ENCODE measurements at regions not wholly inside any gene's neighbourhood (a gene's known extent, or its start where the extent isn't known, plus 50 kb on each side); places are given as distances from the start of the nearest gene placed in this dataset.

DNA sequence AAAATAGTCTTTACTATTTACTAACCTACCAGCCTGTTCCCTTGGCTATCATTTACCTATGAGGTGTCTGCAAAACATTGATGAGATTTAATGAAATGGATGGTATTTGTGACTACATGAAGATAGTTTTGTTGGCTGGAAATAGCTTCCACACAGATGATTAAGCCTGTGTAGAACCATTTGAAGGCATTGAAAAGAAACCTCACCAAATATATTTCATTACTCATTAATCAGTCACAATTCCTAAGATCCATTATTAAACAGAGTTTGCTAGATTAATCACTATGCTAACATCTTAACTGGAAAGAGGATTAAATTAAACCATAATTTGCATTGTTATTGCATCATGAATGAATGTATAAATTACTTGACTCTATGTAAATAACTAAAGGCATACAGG lies 560.3 kb downstream of the BMP2 start:
- TF ChIP-seq TCF12 (IDR thresholded peaks at IDR 0.05; ENCODE audit: low read depth): no peak
- TF ChIP-seq, protein P1, sequence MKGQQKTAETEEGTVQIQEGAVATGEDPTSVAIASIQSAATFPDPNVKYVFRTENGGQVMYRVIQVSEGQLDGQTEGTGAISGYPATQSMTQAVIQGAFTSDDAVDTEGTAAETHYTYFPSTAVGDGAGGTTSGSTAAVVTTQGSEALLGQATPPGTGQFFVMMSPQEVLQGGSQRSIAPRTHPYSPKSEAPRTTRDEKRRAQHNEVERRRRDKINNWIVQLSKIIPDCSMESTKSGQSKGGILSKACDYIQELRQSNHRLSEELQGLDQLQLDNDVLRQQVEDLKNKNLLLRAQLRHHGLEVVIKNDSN (IDR thresholded peaks at IDR 0.05): no peak
- TF ChIP-seq FOXM1 (IDR thresholded peaks at IDR 0.05; ENCODE audit: borderline replicate concordance, low read depth): no peak
- TF ChIP-seq, protein P2, sequence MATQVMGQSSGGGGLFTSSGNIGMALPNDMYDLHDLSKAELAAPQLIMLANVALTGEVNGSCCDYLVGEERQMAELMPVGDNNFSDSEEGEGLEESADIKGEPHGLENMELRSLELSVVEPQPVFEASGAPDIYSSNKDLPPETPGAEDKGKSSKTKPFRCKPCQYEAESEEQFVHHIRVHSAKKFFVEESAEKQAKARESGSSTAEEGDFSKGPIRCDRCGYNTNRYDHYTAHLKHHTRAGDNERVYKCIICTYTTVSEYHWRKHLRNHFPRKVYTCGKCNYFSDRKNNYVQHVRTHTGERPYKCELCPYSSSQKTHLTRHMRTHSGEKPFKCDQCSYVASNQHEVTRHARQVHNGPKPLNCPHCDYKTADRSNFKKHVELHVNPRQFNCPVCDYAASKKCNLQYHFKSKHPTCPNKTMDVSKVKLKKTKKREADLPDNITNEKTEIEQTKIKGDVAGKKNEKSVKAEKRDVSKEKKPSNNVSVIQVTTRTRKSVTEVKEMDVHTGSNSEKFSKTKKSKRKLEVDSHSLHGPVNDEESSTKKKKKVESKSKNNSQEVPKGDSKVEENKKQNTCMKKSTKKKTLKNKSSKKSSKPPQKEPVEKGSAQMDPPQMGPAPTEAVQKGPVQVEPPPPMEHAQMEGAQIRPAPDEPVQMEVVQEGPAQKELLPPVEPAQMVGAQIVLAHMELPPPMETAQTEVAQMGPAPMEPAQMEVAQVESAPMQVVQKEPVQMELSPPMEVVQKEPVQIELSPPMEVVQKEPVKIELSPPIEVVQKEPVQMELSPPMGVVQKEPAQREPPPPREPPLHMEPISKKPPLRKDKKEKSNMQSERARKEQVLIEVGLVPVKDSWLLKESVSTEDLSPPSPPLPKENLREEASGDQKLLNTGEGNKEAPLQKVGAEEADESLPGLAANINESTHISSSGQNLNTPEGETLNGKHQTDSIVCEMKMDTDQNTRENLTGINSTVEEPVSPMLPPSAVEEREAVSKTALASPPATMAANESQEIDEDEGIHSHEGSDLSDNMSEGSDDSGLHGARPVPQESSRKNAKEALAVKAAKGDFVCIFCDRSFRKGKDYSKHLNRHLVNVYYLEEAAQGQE (IDR thresholded peaks at IDR 0.05; ENCODE audit: low read depth): no peak
- TF ChIP-seq CREB1 (IDR thresholded peaks at IDR 0.05; ENCODE audit: low read depth): no peak
- TF ChIP-seq EP300 (IDR thresholded peaks at IDR 0.05; ENCODE audit: borderline replicate concordance): no peak
- TF ChIP-seq TAF1 (IDR thresholded peaks at IDR 0.05; ENCODE audit: low read depth): no peak
- no peak for TF ChIP-seq YY1 (IDR thresholded peaks at IDR 0.05; ENCODE audit: low read depth)
- TF ChIP-seq, protein P3, sequence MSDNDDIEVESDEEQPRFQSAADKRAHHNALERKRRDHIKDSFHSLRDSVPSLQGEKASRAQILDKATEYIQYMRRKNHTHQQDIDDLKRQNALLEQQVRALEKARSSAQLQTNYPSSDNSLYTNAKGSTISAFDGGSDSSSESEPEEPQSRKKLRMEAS (IDR thresholded peaks at IDR 0.05): no peak
- no peak for TF ChIP-seq RAD21 (IDR thresholded peaks at IDR 0.05; ENCODE audit: low read depth)
- no peak for TF ChIP-seq CEBPB (IDR thresholded peaks at IDR 0.05)
- no peak for TF ChIP-seq NFIC (IDR thresholded peaks at IDR 0.05)
- TF ChIP-seq TEAD4 (IDR thresholded peaks at IDR 0.05): no peak
